Breast epithelium (tissue), 4 donors: ENCODE measurements at regions not wholly inside any gene's neighbourhood (a gene's known extent, or its start where the extent isn't known, plus 50 kb on each side); places are given as distances from the start of the nearest gene placed in this dataset.

ENCODE experiments used
- DNase-seq, 2 donors: peaks; one replicate each; pipeline ENCODE4 v3.0.0-alpha.2; 2019; ENCODE audit warnings: low spot score in 2 of 2
- H3K27ac ChIP-seq, 2 donors: fragments of 200-600 bp; sonication (generic) in 1 of 2; one replicate each; pipeline ENCODE4 v1.5.1; 2016 to 2019; ENCODE audit warnings: mild to moderate bottlenecking in 1 of 2
- H3K27me3 ChIP-seq, 2 donors: fragments of 200-600 bp; sonication (generic) in 1 of 2; one replicate each; pipeline versions ENCODE4 v1.5.1 to v1.6.0; 2017 to 2019; ENCODE audit warnings: control low read depth in 1 of 2, mild to moderate bottlenecking in 1 of 2
- H3K36me3 ChIP-seq: fragments of 200-600 bp; one replicate; pipeline ENCODE4 v1.5.1; 2019
- H3K4me1 ChIP-seq, 2 donors: fragments of 200-600 bp; sonication (generic); one replicate each; pipeline ENCODE4 v1.5.1; 2016 to 2019; ENCODE audit warnings: control low read depth in 1 of 2
- H3K4me3 ChIP-seq, 3 donors: fragments of 200-600 bp; sonication (generic); 1 replicate in 2 of 3; 2 replicates in 1 of 3; pipeline ENCODE4 v1.5.1; 2016 to 2019; ENCODE audit warnings: mild to moderate bottlenecking in 3 of 3, moderate library complexity in 2 of 3
- H3K9me3 ChIP-seq, 2 donors: fragments of 200-600 bp; sonication (generic) in 1 of 2; one replicate each; pipeline ENCODE4 v1.5.1; 2016 to 2019; ENCODE audit warnings: control low read depth in 1 of 2
- CTCF ChIP-seq, 3 donors: fragments of 450-650 bp; IDR thresholded peaks; one replicate each; pipeline ENCODE4 v1.5.1; 2016 to 2017; ENCODE audit warnings: antibody characterized with exemption in 3 of 3, mild to moderate bottlenecking in 3 of 3, moderate library complexity in 3 of 3
- POLR2A ChIP-seq: fragments of 450-650 bp; IDR thresholded peaks from one replicate; pipeline ENCODE4 v1.6.1; 2016; ENCODE audit warnings: antibody characterized with exemption, mild to moderate bottlenecking, moderate library complexity
- POLR2AphosphoS5 ChIP-seq, 3 donors: sonication (generic); formaldehyde crosslinking; IDR thresholded peaks; one replicate each; pipeline ENCODE4 v1.6.1; 2017; ENCODE audit warnings: antibody characterized with exemption in 3 of 3
- intact Hi-C: fragments of 100-400 bp; cut with DNase I; formaldehyde crosslinking; loops from one replicate; pipeline ENCODE4 v1.15.1; 2023; ENCODE audit warnings: low total_unique reads

DNA sequence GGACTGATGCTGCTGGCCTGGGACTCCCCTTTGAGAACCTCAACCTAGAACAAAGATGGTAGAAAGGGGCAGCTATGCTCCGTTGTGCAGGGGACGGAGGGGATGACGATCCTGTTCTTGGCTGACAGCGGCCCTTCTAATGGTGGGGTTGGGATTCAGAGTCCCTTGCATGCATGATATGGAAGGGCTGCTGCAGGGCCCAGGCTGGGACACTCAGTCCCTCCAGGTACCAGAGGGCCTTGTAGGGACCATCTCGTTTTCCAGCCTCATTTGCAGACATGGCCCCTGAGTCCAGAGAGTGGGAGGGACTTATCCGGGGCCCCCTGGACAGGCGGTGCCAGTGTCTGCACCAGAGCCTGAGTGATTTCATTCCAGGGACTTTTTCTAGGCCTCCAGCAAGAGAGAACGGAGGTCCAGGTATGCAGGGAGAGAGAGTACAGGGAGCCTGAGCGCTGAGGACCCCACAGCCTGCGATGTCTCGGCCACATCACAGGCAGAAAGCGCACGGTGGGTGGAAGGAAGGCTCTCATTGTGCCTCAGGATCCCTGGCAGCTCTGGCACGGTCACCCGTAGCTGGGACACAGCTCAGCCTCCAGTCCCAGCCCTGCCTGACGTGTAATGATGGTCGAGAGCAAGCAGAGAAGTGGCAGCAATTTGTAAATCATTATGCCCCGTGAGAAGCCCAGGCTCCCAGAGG, 860.8 kb downstream of the TBC1D22A start:
- Histone ChIP-seq H3K4me1 (no peaks in the 10 kb centered on the region), H3K9me3 (no peaks in the 10 kb centered on the region), H3K27ac (no peak overlapping the region), H3K36me3 (no peaks in the 10 kb centered on the region), H3K27me3 (peaks cover 0 to 62% of the 10 kb centered on the region in 2 donors), H3K4me3 (no peak overlapping the region)
- no peak for DNase-seq
- intact Hi-C loops, result no loop called here
- TF ChIP-seq POLR2AphosphoS5 (IDR thresholded peaks at IDR 0.05), result no peak
- TF ChIP-seq POLR2A, result no peak

- no peaks in the 10 kb centered on the region for H3K9me3 ChIP-seq
- no peak overlapping the region for H3K4me3 ChIP-seq
- no peak for TF ChIP-seq POLR2AphosphoS5 (IDR thresholded peaks at IDR 0.05)
- TF ChIP-seq CTCF (IDR thresholded peaks at IDR 0.05), result no peak
- TF ChIP-seq POLR2A, result no peak
- intact Hi-C loops, result no loop called here
- no peak for DNase-seq
- no peaks in the 10 kb centered on the region for H3K4me1 ChIP-seq
- no peaks in the 10 kb centered on the region for H3K36me3 ChIP-seq
- peaks cover 0 to 66% of the 10 kb centered on the region in 2 donors for H3K27me3 ChIP-seq
- H3K27ac ChIP-seq, result no peak overlapping the region
These were observed 860.1 kb downstream of the TBC1D22A start for GRCh38 chr22:47622541-47622940.

DNA sequence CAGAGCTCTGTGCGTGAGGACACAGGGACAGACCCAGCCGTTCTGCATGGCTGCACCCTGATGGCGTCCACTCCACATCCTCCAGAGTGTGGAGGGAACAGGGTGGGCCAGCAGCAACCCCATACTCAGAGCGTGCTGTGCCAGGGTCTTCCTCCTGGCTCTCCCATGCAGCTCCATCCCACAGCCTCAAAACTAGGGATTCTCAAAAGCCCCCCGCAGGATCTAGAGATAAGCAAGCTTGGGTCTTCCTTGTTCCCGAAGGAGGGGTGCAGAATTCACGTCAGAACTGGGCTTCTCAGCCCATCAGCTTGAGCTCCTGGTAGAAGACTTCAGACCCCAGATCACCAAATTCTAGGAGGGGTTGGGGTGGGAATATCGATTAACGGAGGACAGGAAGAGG, 858.8 kb downstream of the TBC1D22A start:
- Histone ChIP-seq H3K4me1 (no peaks in the 10 kb centered on the region), H3K36me3 (no peaks in the 10 kb centered on the region), H3K9me3 (no peaks in the 10 kb centered on the region), H3K27me3 (peaks cover 0 to 66% of the 10 kb centered on the region in 2 donors), H3K27ac (no peak overlapping the region), H3K4me3 (no peak overlapping the region)
- TF ChIP-seq POLR2AphosphoS5 (IDR thresholded peaks at IDR 0.05) (no peak), POLR2A (no peak), CTCF (IDR thresholded peaks at IDR 0.05) (no peak)
- intact Hi-C loops, result no loop called here
- no peak for DNase-seq

GRCh38 chr22:47620391-47620790, 857.9 kb downstream of the TBC1D22A start:
- intact Hi-C loops, result no loop called here

GRCh38 chr22:47619631-47620030, 857.2 kb downstream of the TBC1D22A start:
- Histone ChIP-seq H3K27me3 (peaks cover 0 to 52% of the 10 kb centered on the region in 2 donors), H3K4me3 (no peak overlapping the region), H3K4me1 (no peaks in the 10 kb centered on the region), H3K9me3 (no peaks in the 10 kb centered on the region), H3K27ac (no peak overlapping the region), H3K36me3 (no peaks in the 10 kb centered on the region)
- TF ChIP-seq POLR2A (no peak), POLR2AphosphoS5 (IDR thresholded peaks at IDR 0.05) (no peak), CTCF (IDR thresholded peaks at IDR 0.05) (no peak)
- no peak for DNase-seq
- intact Hi-C loops, result no loop called here

More at GRCh38 chr22:47620391-47620790, 857.9 kb downstream of the TBC1D22A start:
- no peaks in the 10 kb centered on the region for H3K4me1 ChIP-seq
- no peaks in the 10 kb centered on the region for H3K9me3 ChIP-seq
- no peak for DNase-seq
- H3K27ac ChIP-seq, result no peak overlapping the region
- H3K36me3 ChIP-seq, result no peaks in the 10 kb centered on the region
- no peak for TF ChIP-seq POLR2A
- peaks cover 0 to 57% of the 10 kb centered on the region in 2 donors for H3K27me3 ChIP-seq
- no peak overlapping the region for H3K4me3 ChIP-seq

- Histone ChIP-seq H3K4me1 (no peaks in the 10 kb centered on the region), H3K4me3 (no peak overlapping the region), H3K9me3 (no peaks in the 10 kb centered on the region), H3K27me3 (peaks cover 0 to 41% of the 10 kb centered on the region in 2 donors), H3K36me3 (no peaks in the 10 kb centered on the region), H3K27ac (no peak overlapping the region)
- intact Hi-C loops, result no loop called here
- no peak for TF ChIP-seq POLR2A
- TF ChIP-seq POLR2AphosphoS5 (IDR thresholded peaks at IDR 0.05), result no peak
- no peak for TF ChIP-seq CTCF (IDR thresholded peaks at IDR 0.05)
- peak in 1 of 2 donors; percentile 38 for DNase-seq
These were observed 855.9 kb downstream of the TBC1D22A start for GRCh38 chr22:47618180-47619010.
